NCI-H460 (cell line): ENCODE measurements at regions not wholly inside any gene's neighbourhood (a gene's known extent, or its start where the extent isn't known, plus 50 kb on each side); places are given as distances from the start of the nearest gene placed in this dataset.
"Not testable (repeated sequence)": the region's sequence is repeated elsewhere in the genome, so short reads cannot be mapped to it uniquely, and the experiment has no call there.

Source experiments
- DNase-seq: peaks from one replicate; pipeline ENCODE4 v3.0.0-alpha.2; 2016; ENCODE audit warnings: low read depth; ENCODE audit errors: extremely low read depth

- no peak for DNase-seq
Observed at GRCh38 chr5:145027286-145027685, 807.9 kb downstream of the PRELID2 start.

DNA sequence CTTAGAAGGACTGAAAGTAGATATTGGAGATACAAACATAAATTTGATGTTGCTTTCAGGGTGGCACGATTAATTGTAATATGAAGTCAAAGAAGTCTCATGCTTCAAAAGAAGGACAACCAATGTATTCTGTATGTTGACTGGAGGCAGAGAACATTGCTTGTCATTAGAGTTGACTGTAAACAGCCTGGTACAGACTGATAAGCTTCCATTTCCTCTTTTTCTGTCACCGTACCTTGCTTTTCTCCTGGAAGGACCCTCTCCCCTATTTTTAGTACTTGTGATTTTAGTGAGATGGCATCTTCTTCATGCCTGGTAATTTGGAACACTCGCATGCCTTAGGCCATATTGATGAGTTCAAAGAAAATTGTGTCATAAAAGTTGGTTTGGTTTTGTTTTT is 809.4 kb downstream of the PRELID2 start:
- DNase-seq: no peak

DNA sequence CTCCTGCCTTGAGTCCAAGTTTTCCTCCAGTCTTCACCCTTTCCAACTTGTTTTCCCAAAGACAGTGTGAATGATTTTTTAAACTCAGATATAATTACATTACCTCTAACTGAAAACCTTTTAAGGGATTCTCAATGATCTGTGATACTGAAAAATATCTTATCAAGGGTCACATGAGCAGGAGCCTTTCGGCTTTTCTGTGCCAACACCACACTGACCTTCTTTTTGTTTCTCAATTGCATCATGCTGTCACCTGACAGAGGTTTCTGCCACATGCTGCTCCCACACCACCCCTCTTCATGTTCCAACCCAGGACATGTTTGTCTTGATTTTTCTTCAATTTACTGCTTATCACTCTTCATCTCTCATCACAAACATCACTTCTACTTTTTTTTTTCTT is 820.0 kb downstream of the PRELID2 start:
- DNase-seq: no peak

GRCh38 chr5:145014109-145014508 is 821.0 kb downstream of the PRELID2 start:
- no peak for DNase-seq

- DNase-seq: no peak
Observed at GRCh38 chr5:145010834-145011233, 824.3 kb downstream of the PRELID2 start.

- no peak for DNase-seq
Observed at GRCh38 chr5:145008876-145009530, 826.1 kb downstream of the PRELID2 start.

DNA sequence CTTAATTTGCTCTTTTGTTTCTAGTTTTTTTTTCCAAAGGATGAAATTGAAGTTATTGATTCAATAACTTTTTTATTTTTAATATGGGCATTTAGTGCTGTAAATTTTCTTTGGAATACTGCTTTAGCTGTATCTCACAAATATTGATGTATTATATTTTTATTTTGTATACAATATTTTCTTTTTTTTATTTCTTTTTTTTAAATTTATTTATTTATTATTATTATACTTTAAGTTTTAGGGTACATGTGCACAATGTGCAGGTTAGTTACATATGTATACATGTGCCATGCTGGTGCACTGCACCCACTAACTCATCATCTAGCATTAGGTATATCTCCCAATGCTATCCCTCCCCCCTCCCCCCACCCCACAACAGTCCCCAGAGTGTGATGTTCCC is 823.7 kb downstream of the KCTD16 start:
- DNase-seq: not testable (repeated sequence)

DNA sequence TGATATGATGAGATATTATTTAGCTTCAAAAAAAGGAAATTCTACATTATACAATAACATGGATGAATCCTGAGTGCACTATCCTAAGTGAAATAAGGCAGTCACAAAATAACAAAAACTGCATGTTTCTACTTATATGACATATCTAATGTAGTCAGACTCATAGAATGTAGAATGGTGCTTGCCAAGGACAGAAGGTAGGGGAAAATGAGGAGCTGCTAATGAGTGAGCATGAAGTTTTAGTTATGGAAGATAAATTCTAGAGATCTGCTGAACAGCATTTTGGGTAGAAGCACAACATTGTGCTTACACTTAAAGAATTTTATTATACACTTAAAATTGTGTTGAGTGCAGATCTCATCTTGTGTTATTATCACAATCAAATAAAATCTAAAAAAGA is 812.4 kb downstream of the KCTD16 start:
- no peak for DNase-seq

- DNase-seq: no peak
Observed at GRCh38 chr5:144979516-144980264, 809.0 kb downstream of the KCTD16 start.

- no peak for DNase-seq
Observed at GRCh38 chr5:144972317-144972716, 801.6 kb downstream of the KCTD16 start.

DNA sequence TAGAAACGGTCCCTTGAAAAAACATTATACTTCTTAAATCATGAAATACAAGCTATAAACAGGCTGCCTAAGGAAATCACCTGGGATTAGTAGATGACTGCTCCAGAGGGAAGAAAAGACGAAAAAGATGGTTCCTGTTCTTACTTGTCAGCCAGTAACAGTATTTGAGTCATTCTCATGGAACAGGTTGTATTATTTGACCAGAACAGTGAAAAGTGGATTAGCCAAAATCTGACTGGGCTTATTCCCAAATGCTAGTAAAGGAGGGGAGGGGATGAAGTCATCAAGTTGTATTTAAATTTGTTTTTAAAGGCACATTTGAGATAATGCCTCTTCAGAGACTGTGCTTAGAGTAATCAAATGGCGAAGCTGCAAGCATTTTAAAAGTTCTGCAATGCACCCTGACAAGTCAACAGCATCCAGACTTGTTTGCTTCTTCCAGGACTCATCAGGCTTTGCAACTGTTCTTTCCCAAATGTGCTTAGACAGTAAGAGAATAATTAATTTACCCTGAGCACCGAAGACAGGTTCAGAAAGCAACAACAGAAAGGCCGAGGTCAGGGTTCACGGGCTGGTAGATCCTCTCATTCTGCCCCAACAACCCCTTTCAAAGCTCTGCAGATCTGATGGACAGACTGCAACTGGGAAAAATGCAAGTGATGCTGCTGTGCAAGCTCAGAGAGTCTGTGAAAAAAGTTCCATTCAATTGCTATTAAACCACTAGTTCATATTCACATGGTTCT is 800.6 kb downstream of the KCTD16 start:
- no peak for DNase-seq

DNA sequence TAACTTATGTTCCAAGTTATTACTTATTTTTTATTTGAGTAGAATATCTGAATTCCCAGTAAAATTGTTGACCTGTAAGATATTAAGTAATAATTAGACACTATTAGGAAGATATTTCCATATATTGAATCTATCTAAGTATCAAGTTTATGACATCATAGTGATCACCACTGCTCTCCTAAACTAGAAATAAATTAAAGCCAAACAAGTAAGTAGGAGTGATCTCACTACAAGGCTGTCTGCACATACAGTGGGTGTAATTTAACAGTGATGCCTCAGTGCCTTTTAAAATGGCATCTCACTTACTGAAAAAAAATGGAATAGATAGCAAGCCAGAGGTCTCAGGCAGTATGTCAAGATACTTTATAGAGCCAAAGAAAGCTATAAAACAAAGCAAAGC is 789.6 kb downstream of the KCTD16 start:
- no peak for DNase-seq

DNA sequence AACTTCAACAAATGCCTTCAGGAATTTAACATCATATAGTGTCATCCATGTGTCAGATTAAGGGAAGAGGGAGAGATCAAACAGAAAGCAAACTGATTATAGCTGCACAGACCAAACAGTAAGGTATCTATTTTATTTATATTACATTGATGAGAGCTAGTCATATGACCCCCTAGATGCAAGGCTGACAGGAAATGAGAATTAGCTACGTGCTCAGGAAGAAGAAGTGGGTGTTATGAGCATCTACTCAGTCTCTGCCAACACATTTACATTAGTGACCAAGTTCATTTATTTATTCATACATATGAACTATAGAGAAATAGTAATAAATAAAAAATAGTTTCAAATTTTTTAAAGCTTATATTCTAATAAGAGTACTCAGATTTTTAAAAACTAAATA is 787.3 kb downstream of the KCTD16 start:
- DNase-seq: no peak

- no peak for DNase-seq
Observed at GRCh38 chr5:144950996-144951395, 780.3 kb downstream of the KCTD16 start.

DNA sequence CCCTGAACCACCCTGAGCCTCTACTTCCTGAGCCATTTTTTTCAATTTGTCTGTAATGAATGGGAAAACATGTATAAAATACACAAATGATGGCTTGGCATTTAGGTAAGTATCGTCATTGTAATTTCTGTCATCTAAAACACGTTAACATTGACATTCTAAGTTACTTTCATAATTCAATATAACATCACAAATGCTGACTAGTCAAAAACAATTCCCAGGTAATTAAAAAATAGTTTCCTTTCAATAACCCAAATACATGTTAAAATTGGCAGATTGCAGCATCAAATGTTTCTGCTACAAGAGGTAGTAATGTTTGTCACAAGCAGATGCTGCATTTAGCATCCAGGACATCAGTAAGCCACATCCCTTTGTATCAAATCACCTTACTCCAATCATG is 776.4 kb downstream of the KCTD16 start:
- no peak for DNase-seq

DNA sequence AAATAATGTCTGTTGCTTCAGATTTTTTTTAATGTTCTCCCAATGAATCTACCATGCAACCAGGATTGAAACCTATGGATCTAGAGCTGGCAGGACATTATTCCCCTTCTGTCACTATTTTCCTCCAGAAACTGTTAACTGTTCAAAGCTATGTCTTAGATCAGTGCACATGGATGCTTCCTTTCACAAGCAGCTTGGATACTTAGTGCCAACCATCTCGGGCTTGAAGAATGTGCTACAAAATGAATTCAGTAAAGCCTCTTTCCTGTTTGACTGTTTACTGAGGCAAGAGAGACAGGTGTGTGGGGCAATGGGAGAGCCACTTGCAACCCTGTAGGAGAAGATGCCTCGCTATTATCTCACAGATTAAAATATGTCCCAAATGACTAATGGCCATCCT is 774.8 kb downstream of the KCTD16 start:
- DNase-seq: no peak

- DNase-seq: no peak
Observed at GRCh38 chr5:144944936-144945335, 774.3 kb downstream of the KCTD16 start.

DNA sequence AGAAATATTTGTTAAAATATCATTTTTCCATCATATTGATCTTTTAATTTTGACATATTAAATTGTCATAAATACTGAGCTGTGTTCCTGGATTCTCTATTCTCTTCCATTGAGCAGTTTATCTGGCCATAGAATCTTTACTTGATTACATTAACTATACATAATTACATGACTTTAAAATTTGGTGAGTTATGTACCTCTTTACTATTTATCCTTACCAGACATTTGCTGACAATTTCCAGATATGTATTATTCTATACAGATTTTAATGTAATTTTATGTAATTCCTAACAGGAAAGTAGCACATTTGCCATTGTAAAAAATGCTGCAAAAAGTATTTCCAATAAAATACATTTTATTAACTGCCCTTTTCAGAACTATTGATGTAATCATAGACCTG is 770.3 kb downstream of the KCTD16 start:
- no peak for DNase-seq

DNA sequence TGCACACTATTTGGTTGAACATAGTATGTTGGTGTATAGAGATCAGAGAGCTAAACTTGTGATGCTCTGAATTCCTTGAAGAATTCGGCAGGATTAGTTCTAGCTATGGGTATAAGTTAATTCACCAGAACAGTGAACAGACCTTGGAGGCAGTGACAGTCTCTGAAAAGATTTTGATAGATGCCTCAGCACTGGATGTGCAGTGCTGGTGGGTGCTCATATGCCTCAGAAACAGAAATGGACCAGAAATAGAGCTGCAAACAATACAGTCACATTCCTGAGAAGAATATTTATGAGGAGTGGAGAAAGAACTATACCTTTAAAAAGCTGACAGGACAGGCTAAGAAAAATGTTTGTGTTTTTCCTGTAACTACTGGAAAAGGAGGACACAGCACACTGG is 747.7 kb downstream of the KCTD16 start:
- no peak for DNase-seq

DNA sequence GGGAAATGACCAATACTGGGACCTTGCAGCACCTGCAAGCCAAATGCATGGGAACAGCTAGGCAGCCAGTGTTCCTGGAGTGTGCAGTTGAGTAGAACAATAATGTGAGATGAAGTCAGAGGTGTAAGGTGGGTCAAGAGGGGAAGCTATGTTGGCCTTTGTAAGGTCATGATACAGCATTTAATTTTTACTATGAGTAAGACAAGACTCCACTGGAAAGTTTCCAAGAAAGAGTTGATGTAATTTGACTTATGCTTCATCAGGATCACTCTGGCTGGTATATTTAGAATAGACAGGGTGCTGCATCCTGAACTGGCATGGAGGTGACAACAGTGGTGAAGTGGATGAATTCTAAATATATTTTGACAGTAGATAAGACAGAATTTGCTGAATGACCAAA is 744.8 kb downstream of the KCTD16 start:
- DNase-seq: no peak

- no peak for DNase-seq
Observed at GRCh38 chr5:144913661-144914060, 743.0 kb downstream of the KCTD16 start.

GRCh38 chr5:144896473-144896872 is 725.8 kb downstream of the KCTD16 start:
- DNase-seq: no peak
